Femur (tissue), 1 donor: ENCODE measurements at regions not wholly inside any gene's neighbourhood (a gene's known extent, or its start where the extent isn't known, plus 50 kb on each side); places are given as distances from the start of the nearest gene placed in this dataset.

ENCODE experiments used
- DNase-seq: peaks from one replicate; pipeline ENCODE4 v3.0.0-alpha.2; 2017

DNA sequence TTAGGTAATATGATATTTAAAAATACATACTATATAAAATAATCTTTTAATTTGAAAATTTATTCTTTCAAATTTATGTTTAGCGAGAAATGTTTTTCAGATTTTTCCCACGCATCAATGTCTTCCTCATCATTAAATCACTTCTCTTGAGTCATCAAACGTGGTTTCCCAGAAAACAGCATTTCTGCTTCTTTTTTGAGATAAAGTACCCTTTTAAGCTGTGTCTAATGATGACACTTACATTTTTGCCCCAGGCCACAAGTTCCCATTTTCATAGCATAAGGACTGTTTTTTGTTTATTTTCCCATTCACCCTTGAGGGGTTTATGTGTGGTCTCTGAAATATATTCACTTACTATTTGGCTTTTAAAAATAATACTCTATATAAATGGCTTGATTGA lies 139.0 kb upstream of the HS3ST3A1 start:
- DNase-seq = no peak

DNA sequence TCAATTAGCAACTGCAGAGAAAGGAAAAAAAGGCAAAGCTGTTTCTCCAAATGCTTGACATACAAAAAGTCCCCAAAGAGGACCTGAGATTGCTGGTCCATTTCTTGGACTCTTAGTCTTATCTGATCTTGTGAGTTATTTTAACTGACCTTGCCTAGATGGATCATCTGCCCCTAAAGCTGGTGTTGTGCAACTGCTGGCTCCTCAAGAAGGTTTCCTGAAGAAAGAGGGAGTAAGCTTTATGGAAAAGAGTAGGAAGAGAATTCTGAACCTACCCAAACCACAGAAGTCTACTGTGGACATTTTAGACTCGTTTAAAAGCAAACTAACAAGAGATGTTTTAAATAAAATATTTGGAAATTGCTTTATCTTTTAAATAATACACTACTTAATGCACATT lies 140.0 kb upstream of the HS3ST3A1 start:
- no peak for DNase-seq

DNA sequence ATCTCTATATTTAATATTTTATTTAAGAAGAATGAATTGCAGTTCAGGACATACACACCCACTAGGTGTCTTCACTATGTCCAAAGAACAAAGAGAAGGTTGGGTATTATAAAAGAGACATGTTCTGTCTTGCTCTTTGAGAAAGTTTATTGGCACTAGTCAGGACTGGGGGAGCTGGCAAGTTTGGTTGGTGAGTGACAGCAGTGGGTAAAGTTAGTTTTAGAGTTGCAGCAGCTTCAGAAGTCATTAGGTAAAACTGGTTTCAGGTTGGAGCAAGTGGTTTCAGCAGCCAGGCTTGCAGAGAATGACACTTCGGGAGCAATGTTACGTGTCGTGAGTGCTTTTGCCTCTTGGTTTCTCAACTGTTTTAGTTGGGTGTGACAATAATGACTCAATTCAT lies 142.2 kb upstream of the HS3ST3A1 start:
- no peak for DNase-seq

GRCh38 chr17:13746404-13746803 lies 144.7 kb upstream of the HS3ST3A1 start:
- DNase-seq = no peak

- DNase-seq = no peak
These were observed 147.6 kb upstream of the HS3ST3A1 start for GRCh38 chr17:13749166-13749890.

- DNase-seq = no peak
These were observed 148.1 kb upstream of the HS3ST3A1 start for GRCh38 chr17:13749891-13750235.

DNA sequence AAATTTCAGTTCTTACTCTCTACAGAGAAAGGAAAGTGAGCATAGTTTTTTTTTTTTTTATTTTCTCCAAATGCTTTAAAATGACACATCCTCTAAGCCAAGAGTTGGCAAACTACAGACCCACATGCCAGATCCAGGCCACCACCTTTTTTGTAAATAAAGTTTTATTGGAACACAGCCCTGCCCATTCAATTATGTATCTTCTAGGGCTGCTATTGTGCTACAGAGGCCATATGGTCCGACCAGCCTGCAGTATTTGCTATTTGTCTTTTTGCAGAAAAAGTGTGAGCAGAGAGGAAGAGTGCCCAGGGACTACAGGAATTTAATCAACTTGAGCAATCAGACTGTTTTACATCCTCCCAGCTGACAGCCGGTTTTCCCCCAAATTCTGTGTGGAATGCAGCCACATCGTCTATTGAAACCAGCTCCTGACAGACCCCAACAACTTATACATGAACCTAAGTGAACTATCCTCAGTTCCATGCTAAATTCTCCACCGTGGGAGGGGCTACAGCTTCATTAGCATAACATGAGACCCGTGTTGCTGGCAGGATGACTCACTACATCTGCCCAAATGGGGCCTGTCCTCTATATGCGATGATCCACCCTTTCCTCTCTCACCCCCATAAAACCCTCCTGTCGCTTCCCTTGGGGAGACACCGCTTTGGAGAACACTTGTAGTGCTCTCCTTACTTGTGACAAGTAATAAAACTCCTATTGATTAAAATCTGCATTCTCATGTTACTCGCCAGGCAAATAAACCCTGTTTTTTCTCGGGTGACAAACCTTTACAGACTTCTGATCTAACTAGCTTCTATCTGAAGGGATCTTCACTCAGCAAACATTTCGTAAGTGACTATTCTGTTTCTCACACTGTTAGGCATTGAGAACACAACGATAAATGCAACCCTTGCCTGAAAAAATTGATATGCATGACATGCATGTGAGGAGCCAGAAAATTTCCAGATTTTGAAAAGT lies 149.4 kb upstream of the HS3ST3A1 start:
- no peak for DNase-seq

GRCh38 chr17:13753154-13753553 lies 151.4 kb upstream of the HS3ST3A1 start:
- DNase-seq = no peak

DNA sequence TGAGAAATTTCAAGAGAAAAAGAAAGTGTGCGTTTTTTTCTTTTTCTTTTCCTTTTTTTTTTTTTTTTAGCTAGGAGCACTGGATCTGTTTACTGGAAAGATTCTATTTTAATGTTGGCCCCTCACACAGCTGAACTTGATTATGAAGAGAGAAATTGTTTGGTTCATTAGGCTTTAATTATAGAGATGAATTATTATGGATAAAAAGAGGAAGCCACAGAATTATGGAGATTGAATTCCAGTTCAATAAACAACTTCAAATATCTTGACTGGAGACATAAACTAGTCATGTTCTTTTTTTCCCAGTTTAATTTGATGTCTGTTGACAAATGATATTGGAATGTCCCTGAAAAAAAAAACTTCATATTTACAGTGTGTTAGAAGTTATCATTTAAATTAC lies 152.0 kb upstream of the HS3ST3A1 start:
- no peak for DNase-seq

DNA sequence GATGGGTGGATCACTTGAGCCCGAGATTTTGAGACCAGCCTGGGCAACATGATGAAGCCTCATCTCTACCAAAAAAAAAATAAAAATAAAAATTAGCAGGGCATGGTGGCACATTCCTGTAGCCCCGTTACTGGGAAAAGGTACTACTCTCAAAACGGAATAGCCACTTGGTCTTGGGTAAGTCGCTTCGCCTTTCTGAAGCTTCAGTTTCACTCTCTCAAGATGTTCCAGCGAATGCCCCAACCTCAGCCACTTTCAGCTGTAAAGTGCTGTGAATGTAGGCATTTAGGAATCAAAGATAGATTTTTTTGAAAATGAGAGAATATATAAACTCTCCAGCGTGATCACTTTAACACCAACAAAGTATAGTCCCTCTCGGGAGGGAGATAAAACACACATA lies 154.1 kb upstream of the HS3ST3A1 start:
- DNase-seq = no peak

DNA sequence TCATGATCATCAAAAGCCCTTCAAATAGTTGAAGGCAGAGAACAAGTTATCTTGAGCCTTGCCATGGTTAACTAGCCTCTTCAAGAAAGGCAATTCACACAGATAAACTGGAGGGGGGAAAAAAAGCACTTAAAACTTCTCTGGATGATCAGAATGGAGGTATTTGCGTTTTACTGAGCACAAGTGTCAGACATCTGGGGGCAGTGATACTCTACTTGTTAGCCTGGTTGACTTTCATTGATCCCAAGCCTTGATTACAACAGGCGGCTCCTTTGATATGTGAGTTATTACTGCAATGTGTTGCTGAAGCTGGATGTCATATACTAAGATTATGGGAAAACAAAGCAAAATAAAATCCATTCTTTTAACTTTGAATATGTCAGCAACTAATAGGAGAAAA lies 155.0 kb upstream of the HS3ST3A1 start:
- no peak for DNase-seq

- no peak for DNase-seq
These were observed 156.1 kb upstream of the HS3ST3A1 start for GRCh38 chr17:13757871-13758270.

DNA sequence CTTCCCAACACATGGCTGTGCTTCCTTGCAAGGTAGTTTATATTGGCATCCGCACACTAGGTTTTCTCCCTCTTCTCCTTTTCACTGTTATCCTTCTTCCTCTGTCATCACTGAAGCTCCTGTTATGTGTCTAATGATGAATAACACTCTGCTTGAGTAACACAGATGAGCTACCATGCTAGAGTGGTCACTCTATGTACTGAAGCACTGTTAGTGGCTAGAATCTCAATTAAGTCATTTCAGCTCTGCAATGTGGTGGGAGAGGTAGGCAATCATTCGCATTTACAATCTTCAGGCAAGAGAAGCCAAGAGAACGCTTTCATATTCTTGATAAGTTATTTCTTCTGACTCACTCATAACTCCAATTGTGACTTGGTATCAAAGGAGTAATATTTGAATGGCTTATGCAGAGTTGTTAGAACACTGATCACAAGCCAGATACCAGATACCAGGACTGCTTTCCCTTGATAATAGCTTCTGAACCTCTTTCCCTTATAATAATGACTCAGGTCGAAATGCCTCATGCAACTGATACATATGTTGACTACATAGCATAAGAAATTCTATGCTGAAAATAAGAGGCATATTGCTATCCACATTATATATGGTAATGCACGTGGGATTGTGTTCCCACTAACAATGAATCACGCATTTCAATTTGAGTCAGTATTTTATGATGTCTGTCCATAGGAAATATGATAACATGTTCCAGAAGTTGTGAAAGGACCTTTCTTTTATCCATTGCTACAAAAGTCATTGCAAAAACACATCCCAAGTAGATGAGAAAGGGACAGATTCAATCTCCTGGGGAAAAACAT lies 158.0 kb upstream of the HS3ST3A1 start:
- no peak for DNase-seq

DNA sequence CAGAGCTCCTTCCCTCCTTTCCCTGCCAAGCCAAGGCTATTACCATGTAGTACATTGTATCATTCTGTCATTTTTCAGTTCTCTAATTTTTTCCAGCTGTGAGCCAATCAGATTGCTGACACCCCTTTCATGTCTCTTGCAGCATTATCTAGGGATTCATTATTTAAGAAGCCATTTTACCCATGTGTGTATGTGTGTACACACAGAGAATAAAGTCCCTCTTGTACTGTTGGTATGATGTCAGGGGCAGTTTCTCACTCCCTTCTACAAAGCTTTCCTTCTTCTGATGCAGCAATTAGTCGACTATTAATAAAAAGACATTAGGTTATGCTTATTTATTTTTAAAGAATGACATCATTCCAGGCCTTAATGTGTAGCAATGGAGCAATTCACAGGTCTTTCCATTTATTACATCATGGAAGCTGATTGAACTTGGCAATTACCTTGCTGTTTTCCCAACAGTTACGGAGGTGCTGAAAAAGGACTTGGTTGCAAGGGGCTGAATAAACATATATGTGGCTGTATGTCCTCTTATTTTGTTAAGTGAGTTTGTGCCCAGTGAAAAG lies 159.4 kb upstream of the HS3ST3A1 start:
- no peak for DNase-seq

DNA sequence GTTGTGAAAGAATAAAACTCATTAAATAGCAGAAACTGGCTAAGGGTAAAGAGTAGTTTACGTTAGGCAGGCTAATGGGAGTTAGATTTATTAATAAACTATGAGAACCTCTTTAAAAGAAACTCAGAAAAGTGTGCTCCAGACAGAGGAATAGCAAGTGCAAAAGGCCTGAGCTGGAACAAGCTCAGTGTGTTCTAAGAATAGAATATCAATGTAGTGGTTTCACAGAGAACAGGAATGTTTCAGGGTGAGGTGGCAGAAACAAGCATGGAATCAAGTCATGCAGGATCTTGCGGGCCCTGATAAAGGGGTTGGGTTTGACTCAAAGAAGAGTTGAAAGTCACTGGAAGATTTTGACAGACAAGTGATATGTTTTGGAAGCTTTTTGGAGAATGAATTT lies 164.0 kb upstream of the HS3ST3A1 start:
- DNase-seq = no peak

DNA sequence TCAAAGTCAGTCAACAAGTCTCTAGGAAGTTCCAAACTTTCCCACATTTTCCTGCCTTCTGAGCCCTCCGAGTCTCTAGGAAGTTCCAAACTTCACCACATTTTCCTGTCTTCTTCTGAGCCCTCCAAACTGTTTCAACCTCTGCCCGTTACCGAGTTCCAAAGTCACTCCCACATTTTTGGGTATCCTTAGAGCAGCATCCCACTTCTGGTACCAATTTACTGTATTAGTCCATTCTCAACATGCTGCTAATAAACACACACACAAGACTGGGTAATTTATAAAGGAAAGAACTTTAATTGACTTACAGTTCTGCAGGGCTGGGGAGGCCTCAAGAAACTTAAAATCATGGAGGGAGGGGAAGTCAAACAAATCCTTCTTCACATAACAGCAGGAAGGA lies 169.0 kb upstream of the HS3ST3A1 start:
- DNase-seq = no peak

- no peak for DNase-seq
These were observed 173.7 kb upstream of the HS3ST3A1 start for GRCh38 chr17:13775450-13775849.

DNA sequence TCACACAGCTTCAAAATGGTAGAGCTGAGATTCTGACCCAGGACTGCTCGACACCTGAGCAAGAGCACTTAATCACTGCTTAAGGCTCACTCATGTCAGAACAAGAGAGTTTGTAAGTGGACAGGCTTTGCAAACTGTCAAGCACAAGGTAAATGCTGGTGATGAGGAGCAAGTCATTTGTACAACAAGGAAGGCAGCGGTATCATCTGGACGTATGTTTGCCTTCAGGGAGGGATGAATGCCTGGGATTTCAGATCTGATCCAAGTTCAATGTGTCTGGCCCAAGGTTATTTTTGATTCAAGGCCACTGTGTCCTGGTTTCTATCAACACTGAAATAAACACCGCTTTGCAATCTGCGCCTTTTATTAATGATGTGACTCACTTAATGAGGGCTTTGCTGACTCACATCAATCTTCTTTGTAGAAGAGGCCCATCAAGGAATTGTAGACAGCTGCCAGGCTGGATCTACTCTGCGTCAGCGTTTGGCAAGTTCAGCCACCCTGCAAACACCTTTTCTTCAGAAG lies 174.4 kb upstream of the HS3ST3A1 start:
- no peak for DNase-seq

GRCh38 chr17:13777003-13777402 lies 175.3 kb upstream of the HS3ST3A1 start:
- no peak for DNase-seq

DNA sequence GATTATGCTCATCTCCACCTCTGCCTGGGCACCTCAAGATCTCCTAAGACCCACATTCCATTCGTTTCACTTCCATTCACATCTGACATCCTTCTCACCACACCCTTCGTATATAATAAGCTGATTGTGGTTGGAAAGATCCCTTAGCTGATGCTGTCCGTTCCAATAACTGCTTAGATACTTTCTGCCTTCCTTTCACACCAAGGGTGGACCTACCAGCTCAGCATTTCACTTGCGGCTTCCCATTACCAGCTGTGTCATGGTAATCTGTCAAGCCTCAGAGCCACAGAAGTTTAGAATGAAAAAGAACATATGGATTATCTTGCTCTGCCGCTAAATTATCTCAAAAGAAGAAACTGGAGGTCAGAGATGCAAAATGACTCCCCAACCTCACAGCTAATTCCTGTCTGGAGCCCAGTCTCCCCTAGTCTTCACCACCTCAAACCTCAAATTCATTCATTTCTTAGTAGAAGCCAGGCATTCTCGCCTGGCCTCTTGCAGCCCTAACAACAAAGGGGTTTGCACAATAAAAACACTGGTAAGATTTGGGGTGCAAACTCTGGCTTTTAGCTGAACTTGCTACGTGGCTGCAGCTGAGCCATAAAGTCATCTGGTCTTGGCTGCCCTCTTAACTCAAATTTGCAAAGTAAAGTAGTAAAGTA lies 182.8 kb upstream of the HS3ST3A1 start:
- DNase-seq = no peak

- DNase-seq = peak; percentile 22
These were observed 184.4 kb upstream of the HS3ST3A1 start for GRCh38 chr17:13785981-13786598.

- DNase-seq = no peak
These were observed 185.9 kb upstream of the HS3ST3A1 start for GRCh38 chr17:13787636-13788035.
